H1 (cell line): ENCODE measurements at regions not wholly inside any gene's neighbourhood (a gene's known extent, or its start where the extent isn't known, plus 50 kb on each side); places are given as distances from the start of the nearest gene placed in this dataset.

ENCODE experiments used
- CEBPB ChIP-seq: IDR thresholded peaks from 2 replicates; pipeline ENCODE4 v1.6.1; 2012; ENCODE audit warnings: low read depth, low read length
- CHD1 ChIP-seq: IDR thresholded peaks from 2 replicates; pipeline ENCODE4 v1.6.1; 2012; ENCODE audit warnings: low read depth, low read length, improper control_type of control experiment
- CREB1 ChIP-seq: IDR thresholded peaks from 2 replicates; pipeline ENCODE4 v1.6.1; 2012; ENCODE audit warnings: inconsistent platforms
- CTCF ChIP-seq, 3 experiments: IDR thresholded peaks; 1 replicate in 2 of 3; 2 replicates in 1 of 3; pipeline versions ENCODE4 v1.5.1 to v1.6.1; 2011; ENCODE audit warnings: low read length in 3 of 3, mild to moderate bottlenecking in 3 of 3, inconsistent platforms in 2 of 3, low read depth in 1 of 3, moderate library complexity in 1 of 3; ENCODE audit not compliant: insufficient read depth in 1 of 3; ENCODE audit errors: control extremely low read depth in 1 of 3
- EZH2 ChIP-seq: fragments of 200-600 bp; sonication (generic); IDR thresholded peaks from 2 replicates; pipeline ENCODE4 v1.7.1; 2012; ENCODE audit warnings: low read depth, mild to moderate bottlenecking, moderate library complexity, low read length, inconsistent platforms; ENCODE audit not compliant: severe bottlenecking
- GABPA ChIP-seq: IDR thresholded peaks from 2 replicates; pipeline ENCODE4 v1.6.1; 2011; ENCODE audit warnings: mild to moderate bottlenecking, low read length, moderate library complexity, borderline replicate concordance; ENCODE audit not compliant: insufficient read depth
- MAX ChIP-seq: IDR thresholded peaks from 2 replicates; pipeline ENCODE4 v1.6.1; 2012; ENCODE audit warnings: inconsistent platforms
- POLR2AphosphoS5 ChIP-seq: IDR thresholded peaks from 2 replicates; pipeline ENCODE4 v1.6.1; 2011; ENCODE audit warnings: low read depth, low read length
- RAD21 ChIP-seq, 2 experiments: IDR thresholded peaks in 1 of 2; conservative IDR thresholded peaks in 1 of 2; 2 replicates each; pipeline ENCODE4 v1.6.1; 2011; ENCODE audit warnings: low read depth in 2 of 2, low read length in 2 of 2, improper control_type of control experiment in 1 of 2, inconsistent platforms in 1 of 2, mild to moderate bottlenecking in 1 of 2, moderate library complexity in 1 of 2
- RNF2 ChIP-seq: fragments of 200-900, 300-1000 bp; sonication (generic); IDR thresholded peaks from 2 replicates; pipeline ENCODE4 v1.7.1; 2016; ENCODE audit warnings: borderline replicate concordance, low read depth, mild to moderate bottlenecking, antibody characterized with exemption, low read length; ENCODE audit not compliant: poor library complexity, severe bottlenecking; ENCODE audit errors: missing control alignments
- SIN3A ChIP-seq, 2 experiments: IDR thresholded peaks in 1 of 2; conservative IDR thresholded peaks in 1 of 2; 2 replicates each; pipeline ENCODE4 v1.6.1; 2011 to 2012; ENCODE audit warnings: low read length in 2 of 2, improper control_type of control experiment in 1 of 2, low read depth in 1 of 2, mild to moderate bottlenecking in 1 of 2
- SUZ12 ChIP-seq: fragments of 200-600 bp; sonication (generic); IDR thresholded peaks from 2 replicates; pipeline ENCODE4 v1.6.1; 2012; ENCODE audit warnings: mild to moderate bottlenecking, inconsistent platforms, low read length, moderate library complexity, mixed read lengths
- YY1 ChIP-seq: IDR thresholded peaks from 2 replicates; pipeline ENCODE4 v1.6.1; 2011; ENCODE audit warnings: low read depth, mild to moderate bottlenecking, low read length

- TF ChIP-seq CREB1 = no peak
- no peak for TF ChIP-seq CTCF (IDR thresholded peaks at IDR 0.05; ENCODE audit: control extremely low read depth in 1 of 3, insufficient read depth in 1 of 3, low read depth in 1 of 3, low read length in 3 of 3)
- TF ChIP-seq RAD21 (IDR thresholded peaks at IDR 0.05 in 1 of 2, conservative IDR thresholded peaks at IDR 0.05 in 1 of 2; ENCODE audit: low read depth in 2 of 2, low read length in 2 of 2) = no peak
- no peak for TF ChIP-seq SUZ12
- no peak for TF ChIP-seq CHD1
- TF ChIP-seq MAX = no peak
- TF ChIP-seq CEBPB = no peak
- no peak for TF ChIP-seq EZH2
- TF ChIP-seq GABPA = no peak
- no peak for TF ChIP-seq RNF2
- TF ChIP-seq POLR2AphosphoS5 = no peak
- TF ChIP-seq SIN3A (conservative IDR thresholded peaks at IDR 0.05 in 1 of 2, IDR thresholded peaks at IDR 0.05 in 1 of 2; ENCODE audit: low read depth in 1 of 2, low read length in 2 of 2) = no peak
- TF ChIP-seq YY1 = no peak
Measured at GRCh38 chr2:128642821-128643220, 324.2 kb upstream of the HS6ST1 start.
